ENCODE measurements at regions not wholly inside any gene's neighbourhood (a gene's known extent, or its start where the extent isn't known, plus 50 kb on each side); places are given as distances from the start of the nearest gene placed in this dataset.

DNA sequence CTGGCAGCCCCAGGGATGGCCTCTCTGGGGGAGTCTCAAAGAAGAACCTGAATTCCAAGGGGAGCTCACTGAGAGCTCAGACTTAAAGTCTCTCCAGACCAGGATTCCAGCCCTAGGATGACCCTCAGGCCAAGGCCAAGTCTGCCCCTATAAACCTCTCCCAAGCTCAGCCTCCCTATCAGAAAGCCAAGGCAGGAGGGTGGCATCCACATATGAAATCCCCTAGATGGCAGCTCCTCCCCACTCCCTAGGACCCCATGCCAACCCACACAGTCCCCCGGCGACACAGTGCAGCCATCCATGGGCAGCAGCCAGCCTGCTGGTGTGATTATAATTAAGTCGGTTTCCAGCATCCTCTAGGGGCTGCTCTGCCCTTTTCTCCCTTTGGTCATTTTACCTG lies 269.9 kb downstream of the CDK5RAP2 start (continued):
- TF ChIP-seq, protein P1, sequence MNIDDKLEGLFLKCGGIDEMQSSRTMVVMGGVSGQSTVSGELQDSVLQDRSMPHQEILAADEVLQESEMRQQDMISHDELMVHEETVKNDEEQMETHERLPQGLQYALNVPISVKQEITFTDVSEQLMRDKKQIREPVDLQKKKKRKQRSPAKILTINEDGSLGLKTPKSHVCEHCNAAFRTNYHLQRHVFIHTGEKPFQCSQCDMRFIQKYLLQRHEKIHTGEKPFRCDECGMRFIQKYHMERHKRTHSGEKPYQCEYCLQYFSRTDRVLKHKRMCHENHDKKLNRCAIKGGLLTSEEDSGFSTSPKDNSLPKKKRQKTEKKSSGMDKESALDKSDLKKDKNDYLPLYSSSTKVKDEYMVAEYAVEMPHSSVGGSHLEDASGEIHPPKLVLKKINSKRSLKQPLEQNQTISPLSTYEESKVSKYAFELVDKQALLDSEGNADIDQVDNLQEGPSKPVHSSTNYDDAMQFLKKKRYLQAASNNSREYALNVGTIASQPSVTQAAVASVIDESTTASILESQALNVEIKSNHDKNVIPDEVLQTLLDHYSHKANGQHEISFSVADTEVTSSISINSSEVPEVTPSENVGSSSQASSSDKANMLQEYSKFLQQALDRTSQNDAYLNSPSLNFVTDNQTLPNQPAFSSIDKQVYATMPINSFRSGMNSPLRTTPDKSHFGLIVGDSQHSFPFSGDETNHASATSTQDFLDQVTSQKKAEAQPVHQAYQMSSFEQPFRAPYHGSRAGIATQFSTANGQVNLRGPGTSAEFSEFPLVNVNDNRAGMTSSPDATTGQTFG (tag by site-specific recombination; IDR thresholded peaks at IDR 0.05; ENCODE audit: borderline replicate concordance): no peak
- TF ChIP-seq KLF9 (tag by site-specific recombination; IDR thresholded peaks at IDR 0.05; ENCODE audit: low read depth): no peak

DNA sequence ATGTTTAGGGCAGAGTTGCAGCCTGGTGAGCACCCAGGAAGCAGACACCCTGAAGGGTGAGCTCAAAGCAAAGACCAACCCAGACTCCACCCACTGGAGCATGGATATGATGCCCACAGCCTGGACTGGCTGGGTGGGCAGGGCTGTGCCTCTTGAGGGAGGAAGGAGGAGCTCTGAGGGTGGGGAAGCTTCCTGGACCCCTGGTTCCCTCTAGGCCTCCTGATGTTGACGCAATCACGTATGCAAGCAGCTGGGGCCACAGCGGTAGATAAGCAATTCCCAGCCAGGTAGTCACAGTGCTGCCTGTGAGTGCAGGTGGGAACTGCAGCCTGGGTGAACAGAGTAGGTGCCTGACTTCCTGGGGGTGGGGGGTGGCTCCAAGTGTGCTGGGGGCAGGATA lies 271.5 kb downstream of the CDK5RAP2 start:
- Histone ChIP-seq H3K4me1 (ENCODE audit: control insufficient read depth, insufficient read depth, low read length) (no peaks in the 10 kb centered on the region), H3K4me3 (ENCODE audit: low read depth, low read length) (no peak overlapping the region), H3K36me3 (ENCODE audit: control insufficient read depth in 2 of 2, insufficient read depth in 1 of 2, low read length in 2 of 2) (no peaks in the 10 kb centered on the region), H3K9me3 (ENCODE audit: control insufficient read depth, insufficient read depth, low read depth, low read length) (no peaks in the 10 kb centered on the region), H3K27ac (ENCODE audit: extremely low read depth, low read depth, low read length) (no peak overlapping the region)
- ChIA-PET CTCF (no interaction called here), POLR2A (no interaction called here)
- TF ChIP-seq, protein P2, sequence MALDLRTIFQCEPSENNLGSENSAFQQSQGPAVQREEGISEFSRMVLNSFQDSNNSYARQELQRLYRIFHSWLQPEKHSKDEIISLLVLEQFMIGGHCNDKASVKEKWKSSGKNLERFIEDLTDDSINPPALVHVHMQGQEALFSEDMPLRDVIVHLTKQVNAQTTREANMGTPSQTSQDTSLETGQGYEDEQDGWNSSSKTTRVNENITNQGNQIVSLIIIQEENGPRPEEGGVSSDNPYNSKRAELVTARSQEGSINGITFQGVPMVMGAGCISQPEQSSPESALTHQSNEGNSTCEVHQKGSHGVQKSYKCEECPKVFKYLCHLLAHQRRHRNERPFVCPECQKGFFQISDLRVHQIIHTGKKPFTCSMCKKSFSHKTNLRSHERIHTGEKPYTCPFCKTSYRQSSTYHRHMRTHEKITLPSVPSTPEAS (tag by site-specific recombination; IDR thresholded peaks at IDR 0.05): no peak

DNA sequence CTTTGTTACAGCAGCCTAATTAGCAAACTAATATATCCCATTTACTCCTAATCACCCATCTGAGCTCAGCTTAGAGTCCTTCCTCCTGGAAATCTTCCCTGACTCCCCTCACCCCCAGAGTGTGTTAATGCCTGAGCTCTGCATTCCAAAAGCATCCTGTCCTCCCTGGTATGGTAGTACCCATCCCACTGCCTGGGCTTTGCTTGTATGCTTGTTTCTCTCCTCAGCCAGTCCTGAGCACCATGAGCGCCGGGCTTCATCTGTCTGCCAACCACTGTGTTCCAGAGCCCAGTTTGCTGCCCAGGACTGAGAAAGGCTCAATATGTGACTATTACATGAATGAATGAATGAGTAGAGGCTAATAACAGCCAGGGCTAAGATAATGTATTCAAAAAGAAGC lies 272.4 kb downstream of the CDK5RAP2 start:
- no peak overlapping the region for H3K4me3 ChIP-seq (ENCODE audit: low read depth, low read length)
- ChIA-PET CTCF (interaction anchor here (0.5 kb wide), 1 partner anchor 560 kb away, joined by 3 read pairs; no protein-coding TSS in a partner anchor), POLR2A (no interaction called here)
- H3K27ac ChIP-seq (ENCODE audit: extremely low read depth, low read depth, low read length): no peak overlapping the region
- no peaks in the 10 kb centered on the region for H3K4me1 ChIP-seq (ENCODE audit: control insufficient read depth, insufficient read depth, low read length)
- no peaks in the 10 kb centered on the region for H3K9me3 ChIP-seq (ENCODE audit: control insufficient read depth, insufficient read depth, low read depth, low read length)
- H3K36me3 ChIP-seq (ENCODE audit: control insufficient read depth in 2 of 2, insufficient read depth in 1 of 2, low read length in 2 of 2): no peaks in the 10 kb centered on the region
- no peak for TF ChIP-seq ZNF621 (tag by site-specific recombination; IDR thresholded peaks at IDR 0.05)

DNA sequence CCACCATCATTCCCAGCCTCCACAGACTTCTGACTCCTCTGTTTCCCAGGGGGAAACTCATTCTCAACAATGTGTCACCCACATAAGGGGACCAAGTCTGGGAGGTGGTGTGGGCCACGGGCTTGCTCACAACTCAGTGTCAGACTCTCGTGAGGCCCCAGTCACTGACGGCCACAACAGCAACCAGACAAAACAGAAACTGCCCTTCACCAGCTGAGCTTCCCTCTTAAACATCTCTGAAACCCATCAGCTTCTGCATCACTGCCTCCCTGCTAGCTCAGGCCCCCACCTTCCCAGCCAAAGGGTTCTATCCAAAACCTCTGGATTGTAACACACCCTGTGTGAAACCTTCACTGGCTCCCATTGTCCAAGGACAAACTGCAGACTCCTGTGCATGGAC lies 273.4 kb downstream of the CDK5RAP2 start:
- Histone ChIP-seq H3K27ac (ENCODE audit: extremely low read depth, low read depth, low read length) (no peak overlapping the region), H3K4me1 (ENCODE audit: control insufficient read depth, insufficient read depth, low read length) (no peaks in the 10 kb centered on the region), H3K36me3 (ENCODE audit: control insufficient read depth in 2 of 2, insufficient read depth in 1 of 2, low read length in 2 of 2) (no peaks in the 10 kb centered on the region), H3K9me3 (ENCODE audit: control insufficient read depth, insufficient read depth, low read depth, low read length) (no peaks in the 10 kb centered on the region), H3K4me3 (ENCODE audit: low read depth, low read length) (no peak overlapping the region)
- ChIA-PET POLR2A (no interaction called here), CTCF (no interaction called here)
- TF ChIP-seq MYNN (tag by site-specific recombination; IDR thresholded peaks at IDR 0.05; ENCODE audit: borderline replicate concordance) (no peak), ZNF10 (tag by site-specific recombination; IDR thresholded peaks at IDR 0.05) (no peak), ZBTB7A (tag by site-specific recombination; IDR thresholded peaks at IDR 0.05; ENCODE audit: low read depth) (no peak), BCL11A (tag by site-specific recombination; IDR thresholded peaks at IDR 0.05; ENCODE audit: low read depth) (no peak), ZBTB1 (tag by site-specific recombination; IDR thresholded peaks at IDR 0.05) (no peak), SCRT2 (tag by site-specific recombination; IDR thresholded peaks at IDR 0.05) (no peak), GFI1B (tag by site-specific recombination; IDR thresholded peaks at IDR 0.05) (no peak), ZNF391 (tag by site-specific recombination; IDR thresholded peaks at IDR 0.05; ENCODE audit: borderline replicate concordance, low read depth) (no peak), ZFP37 (tag by site-specific recombination; IDR thresholded peaks at IDR 0.05) (no peak), ZNF23 (tag by site-specific recombination; IDR thresholded peaks at IDR 0.05; ENCODE audit: borderline replicate concordance) (no peak), ZNF529 (tag by site-specific recombination; IDR thresholded peaks at IDR 0.05; ENCODE audit: insufficient replicate concordance) (no peak)
- TF ChIP-seq, protein P3, sequence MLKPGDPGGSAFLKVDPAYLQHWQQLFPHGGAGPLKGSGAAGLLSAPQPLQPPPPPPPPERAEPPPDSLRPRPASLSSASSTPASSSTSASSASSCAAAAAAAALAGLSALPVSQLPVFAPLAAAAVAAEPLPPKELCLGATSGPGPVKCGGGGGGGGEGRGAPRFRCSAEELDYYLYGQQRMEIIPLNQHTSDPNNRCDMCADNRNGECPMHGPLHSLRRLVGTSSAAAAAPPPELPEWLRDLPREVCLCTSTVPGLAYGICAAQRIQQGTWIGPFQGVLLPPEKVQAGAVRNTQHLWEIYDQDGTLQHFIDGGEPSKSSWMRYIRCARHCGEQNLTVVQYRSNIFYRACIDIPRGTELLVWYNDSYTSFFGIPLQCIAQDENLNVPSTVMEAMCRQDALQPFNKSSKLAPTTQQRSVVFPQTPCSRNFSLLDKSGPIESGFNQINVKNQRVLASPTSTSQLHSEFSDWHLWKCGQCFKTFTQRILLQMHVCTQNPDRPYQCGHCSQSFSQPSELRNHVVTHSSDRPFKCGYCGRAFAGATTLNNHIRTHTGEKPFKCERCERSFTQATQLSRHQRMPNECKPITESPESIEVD (tag by site-specific recombination; IDR thresholded peaks at IDR 0.05): no peak
- TF ChIP-seq, protein P4, sequence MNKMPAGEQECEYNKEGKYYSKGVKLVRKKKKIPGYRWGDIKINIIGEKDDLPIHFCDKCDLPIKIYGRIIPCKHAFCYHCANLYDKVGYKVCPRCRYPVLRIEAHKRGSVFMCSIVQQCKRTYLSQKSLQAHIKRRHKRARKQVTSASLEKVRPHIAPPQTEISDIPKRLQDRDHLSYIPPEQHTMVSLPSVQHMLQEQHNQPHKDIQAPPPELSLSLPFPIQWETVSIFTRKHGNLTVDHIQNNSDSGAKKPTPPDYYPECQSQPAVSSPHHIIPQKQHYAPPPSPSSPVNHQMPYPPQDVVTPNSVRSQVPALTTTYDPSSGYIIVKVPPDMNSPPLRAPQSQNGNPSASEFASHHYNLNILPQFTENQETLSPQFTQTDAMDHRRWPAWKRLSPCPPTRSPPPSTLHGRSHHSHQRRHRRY (tag by site-specific recombination; IDR thresholded peaks at IDR 0.05): no peak
- TF ChIP-seq, protein P5, sequence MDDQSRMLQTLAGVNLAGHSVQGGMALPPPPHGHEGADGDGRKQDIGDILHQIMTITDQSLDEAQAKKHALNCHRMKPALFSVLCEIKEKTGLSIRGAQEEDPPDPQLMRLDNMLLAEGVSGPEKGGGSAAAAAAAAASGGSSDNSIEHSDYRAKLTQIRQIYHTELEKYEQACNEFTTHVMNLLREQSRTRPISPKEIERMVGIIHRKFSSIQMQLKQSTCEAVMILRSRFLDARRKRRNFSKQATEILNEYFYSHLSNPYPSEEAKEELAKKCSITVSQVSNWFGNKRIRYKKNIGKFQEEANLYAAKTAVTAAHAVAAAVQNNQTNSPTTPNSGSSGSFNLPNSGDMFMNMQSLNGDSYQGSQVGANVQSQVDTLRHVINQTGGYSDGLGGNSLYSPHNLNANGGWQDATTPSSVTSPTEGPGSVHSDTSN (CRISPR knock-in tag; IDR thresholded peaks at IDR 0.05): no peak

All from HEK293 (cell line).